Glutamatergic neuron (in vitro differentiated cells): ENCODE measurements at regions not wholly inside any gene's neighbourhood (a gene's known extent, or its start where the extent isn't known, plus 50 kb on each side); places are given as distances from the start of the nearest gene placed in this dataset.

Source experiments
- DNase-seq: peaks from one replicate; pipeline ENCODE4 v3.0.0; 2022
- H3K27ac Mint-ChIP-seq: one replicate; pipeline ENCODE4 v1.8.0; 2020; ENCODE audit warnings: mild to moderate bottlenecking, mixed read lengths, inconsistent platforms; ENCODE audit not compliant: unreplicated experiment
- H3K27me3 Mint-ChIP-seq: one replicate; pipeline ENCODE4 v1.8.0; 2020; ENCODE audit warnings: mild to moderate bottlenecking, moderate library complexity, mixed read lengths, inconsistent platforms; ENCODE audit not compliant: unreplicated experiment
- H3K36me3 Mint-ChIP-seq: one replicate; pipeline ENCODE4 v1.8.0; 2020; ENCODE audit warnings: mild to moderate bottlenecking, mixed read lengths, inconsistent platforms; ENCODE audit not compliant: unreplicated experiment
- H3K4me1 Mint-ChIP-seq: one replicate; pipeline ENCODE4 v1.8.0; 2020; ENCODE audit warnings: mild to moderate bottlenecking, low read depth, mixed read lengths, inconsistent platforms; ENCODE audit not compliant: unreplicated experiment
- H3K4me3 Mint-ChIP-seq: one replicate; pipeline ENCODE4 v1.8.0; 2020; ENCODE audit warnings: mild to moderate bottlenecking, mixed read lengths, inconsistent platforms; ENCODE audit not compliant: unreplicated experiment
- H3K9me3 Mint-ChIP-seq: one replicate; pipeline ENCODE4 v1.8.0; 2020; ENCODE audit warnings: mild to moderate bottlenecking, moderate library complexity, mixed read lengths, inconsistent platforms; ENCODE audit not compliant: unreplicated experiment
- TF ChIP-seq, protein P1 (sequence below): fragments of 200-600 bp; sonication (generic); IDR thresholded peaks from one replicate; pipeline ENCODE4 v1.5.0; 2021; ENCODE audit not compliant: partially characterized antibody, unreplicated experiment

- no peak for DNase-seq
- Mint-ChIP-seq H3K4me3 (no peak overlapping the region), H3K27ac (no peak overlapping the region), H3K36me3 (peaks cover 9% of the 10 kb centered on the region), H3K4me1 (no peaks in the 10 kb centered on the region), H3K27me3 (peaks cover 3% of the 10 kb centered on the region), H3K9me3 (no peaks in the 10 kb centered on the region)
- TF ChIP-seq, protein P1, sequence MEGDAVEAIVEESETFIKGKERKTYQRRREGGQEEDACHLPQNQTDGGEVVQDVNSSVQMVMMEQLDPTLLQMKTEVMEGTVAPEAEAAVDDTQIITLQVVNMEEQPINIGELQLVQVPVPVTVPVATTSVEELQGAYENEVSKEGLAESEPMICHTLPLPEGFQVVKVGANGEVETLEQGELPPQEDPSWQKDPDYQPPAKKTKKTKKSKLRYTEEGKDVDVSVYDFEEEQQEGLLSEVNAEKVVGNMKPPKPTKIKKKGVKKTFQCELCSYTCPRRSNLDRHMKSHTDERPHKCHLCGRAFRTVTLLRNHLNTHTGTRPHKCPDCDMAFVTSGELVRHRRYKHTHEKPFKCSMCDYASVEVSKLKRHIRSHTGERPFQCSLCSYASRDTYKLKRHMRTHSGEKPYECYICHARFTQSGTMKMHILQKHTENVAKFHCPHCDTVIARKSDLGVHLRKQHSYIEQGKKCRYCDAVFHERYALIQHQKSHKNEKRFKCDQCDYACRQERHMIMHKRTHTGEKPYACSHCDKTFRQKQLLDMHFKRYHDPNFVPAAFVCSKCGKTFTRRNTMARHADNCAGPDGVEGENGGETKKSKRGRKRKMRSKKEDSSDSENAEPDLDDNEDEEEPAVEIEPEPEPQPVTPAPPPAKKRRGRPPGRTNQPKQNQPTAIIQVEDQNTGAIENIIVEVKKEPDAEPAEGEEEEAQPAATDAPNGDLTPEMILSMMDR = no peak
These were observed 140.5 kb upstream of the KLHL25 start for GRCh38 chr15:85935182-85935581.

GRCh38 chr15:85937661-85938060 is 142.0 kb upstream of the AGBL1 start:
- peaks cover 3% of the 10 kb centered on the region for H3K27me3 Mint-ChIP-seq
- H3K4me1 Mint-ChIP-seq = no peaks in the 10 kb centered on the region
- H3K27ac Mint-ChIP-seq = no peak overlapping the region
- H3K4me3 Mint-ChIP-seq = no peak overlapping the region
- peaks cover 5% of the 10 kb centered on the region for H3K36me3 Mint-ChIP-seq
- no peaks in the 10 kb centered on the region for H3K9me3 Mint-ChIP-seq
- DNase-seq = no peak
- TF ChIP-seq, protein P1 = no peak

DNA sequence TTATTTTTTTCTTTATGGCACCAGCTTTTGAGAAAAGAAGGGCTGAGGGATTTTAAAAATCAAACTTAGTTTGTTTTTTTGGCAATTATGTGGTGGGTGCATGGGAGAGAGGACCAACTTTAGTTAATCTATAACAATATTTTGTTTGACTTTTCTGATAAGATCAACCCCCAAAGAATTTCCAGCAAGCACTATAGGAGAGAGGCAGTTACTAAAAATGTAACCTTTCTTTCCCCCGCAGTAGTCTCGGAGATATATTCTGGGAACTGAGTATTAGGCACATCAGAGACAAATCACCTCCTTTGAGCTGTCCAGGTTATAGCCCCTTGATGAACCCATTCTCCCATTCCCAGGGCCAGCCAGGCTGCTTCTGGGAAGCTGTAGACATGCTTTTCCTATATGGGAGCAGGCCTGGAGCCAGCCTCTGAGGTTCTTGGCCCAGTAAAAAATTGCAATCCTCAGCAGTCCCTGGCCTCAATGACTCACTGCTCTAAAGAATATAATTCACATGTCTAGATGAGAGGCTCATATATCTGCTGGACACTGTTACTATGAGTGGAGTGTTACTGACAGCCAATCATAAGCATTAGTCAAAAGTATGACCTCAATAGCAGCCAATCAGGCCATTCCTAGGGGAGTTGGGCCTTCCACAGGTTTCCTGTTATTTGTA is 138.3 kb upstream of the AGBL1 start:
- no peak for DNase-seq
- TF ChIP-seq, protein P1 = no peak
- Mint-ChIP-seq H3K27ac (no peak overlapping the region), H3K27me3 (peaks cover 3% of the 10 kb centered on the region), H3K36me3 (no peaks in the 10 kb centered on the region), H3K4me3 (no peak overlapping the region), H3K9me3 (no peaks in the 10 kb centered on the region), H3K4me1 (peaks cover 4% of the 10 kb centered on the region)

GRCh38 chr15:85942632-85943031 is 137.0 kb upstream of the AGBL1 start:
- TF ChIP-seq, protein P1 = no peak
- no peak for DNase-seq
- Mint-ChIP-seq H3K36me3 (no peaks in the 10 kb centered on the region), H3K27me3 (peaks cover 3% of the 10 kb centered on the region), H3K4me3 (no peak overlapping the region), H3K27ac (no peak overlapping the region), H3K4me1 (peaks cover 4% of the 10 kb centered on the region), H3K9me3 (no peaks in the 10 kb centered on the region)

GRCh38 chr15:85943151-85943550 is 136.5 kb upstream of the AGBL1 start:
- TF ChIP-seq, protein P1 = no peak
- Mint-ChIP-seq H3K27me3 (peaks cover 3% of the 10 kb centered on the region), H3K9me3 (no peaks in the 10 kb centered on the region)

More at GRCh38 chr15:85943151-85943550, 136.5 kb upstream of the AGBL1 start:
- H3K27ac Mint-ChIP-seq = no peak overlapping the region
- no peak overlapping the region for H3K4me3 Mint-ChIP-seq
- H3K36me3 Mint-ChIP-seq = no peaks in the 10 kb centered on the region
- DNase-seq = no peak
- peaks cover 4% of the 10 kb centered on the region for H3K4me1 Mint-ChIP-seq
